ENCODE measurements at regions not wholly inside any gene's neighbourhood (a gene's known extent, or its start where the extent isn't known, plus 50 kb on each side); places are given as distances from the start of the nearest gene placed in this dataset.

DNA sequence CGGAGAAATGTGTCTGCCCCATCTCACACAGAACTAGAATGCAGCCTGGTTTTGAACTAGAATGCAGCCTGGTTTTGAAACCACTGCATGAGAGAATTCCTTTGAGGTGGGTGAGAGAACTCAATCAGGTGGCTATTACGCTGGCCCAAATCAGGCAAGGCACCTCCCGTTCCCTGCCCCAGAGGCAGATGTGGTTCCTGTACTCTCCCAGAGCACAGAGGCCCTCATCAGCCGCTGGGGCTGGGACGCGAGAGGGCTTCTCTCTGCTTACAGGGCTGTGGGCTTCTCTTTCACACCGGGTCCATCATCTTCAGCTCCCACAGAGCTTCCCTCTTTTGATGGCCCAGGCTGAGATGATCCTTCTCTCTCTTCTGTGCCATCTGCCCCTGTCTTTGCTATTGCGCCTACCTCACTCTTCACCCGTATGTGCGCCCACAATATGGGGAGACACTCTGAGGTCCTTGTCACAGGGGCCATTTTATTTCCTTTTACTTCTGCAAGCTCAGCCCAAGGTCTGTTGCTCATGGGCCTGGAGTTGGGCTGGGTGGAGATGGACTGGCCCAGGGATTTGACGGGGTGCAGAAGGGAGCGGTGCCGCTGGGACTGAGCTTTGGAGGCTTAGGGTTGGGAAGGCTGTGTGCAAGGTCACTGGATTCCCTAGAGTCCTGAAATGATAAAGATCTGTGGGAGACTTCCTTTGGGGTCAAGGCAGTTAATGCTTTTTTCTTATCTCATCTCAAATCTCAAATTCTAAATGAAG lies 84.4 kb upstream of the HS6ST1 start:
- DNase-seq = peak; percentile 15

- DNase-seq = peak; percentile 17
These were observed 85.4 kb upstream of the HS6ST1 start for GRCh38 chr2:128403814-128404708.

DNA sequence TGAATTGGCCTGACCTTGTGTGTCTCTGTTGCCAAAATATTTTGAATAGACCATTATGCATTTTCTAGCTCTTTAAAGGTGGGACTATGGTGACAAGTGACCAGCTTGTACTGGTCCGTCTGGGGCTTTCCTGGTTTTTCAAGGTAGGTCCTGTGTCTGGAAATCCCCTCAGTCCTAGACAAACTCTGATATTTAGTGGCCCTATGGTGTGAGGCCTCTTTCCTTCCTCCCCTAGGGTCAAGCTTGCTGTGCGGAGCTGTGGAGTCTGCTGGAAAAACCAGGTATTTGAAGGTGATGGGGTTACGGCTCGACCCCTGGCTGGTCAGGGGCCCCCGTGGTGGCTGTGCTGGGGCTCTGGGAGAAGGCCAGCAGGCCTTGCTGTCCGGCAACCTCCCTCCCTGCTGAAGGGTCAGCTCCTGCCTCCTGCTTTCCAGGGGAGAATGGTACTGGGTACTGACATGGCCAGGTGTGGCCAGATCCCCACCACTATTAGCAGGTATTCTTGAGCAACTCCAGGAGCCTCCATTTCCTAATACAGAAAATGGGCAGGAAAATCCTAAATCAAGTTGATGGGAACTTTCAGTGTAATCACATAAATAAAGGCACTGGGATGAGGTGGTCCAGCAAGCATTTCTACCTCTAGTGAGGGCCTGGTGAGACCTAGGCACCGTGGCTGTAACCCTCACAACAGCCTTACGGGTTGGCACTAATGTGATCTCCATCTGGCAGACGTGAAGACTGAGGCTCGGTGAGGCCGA lies 86.2 kb upstream of the HS6ST1 start:
- peak; percentile 13 for DNase-seq

DNA sequence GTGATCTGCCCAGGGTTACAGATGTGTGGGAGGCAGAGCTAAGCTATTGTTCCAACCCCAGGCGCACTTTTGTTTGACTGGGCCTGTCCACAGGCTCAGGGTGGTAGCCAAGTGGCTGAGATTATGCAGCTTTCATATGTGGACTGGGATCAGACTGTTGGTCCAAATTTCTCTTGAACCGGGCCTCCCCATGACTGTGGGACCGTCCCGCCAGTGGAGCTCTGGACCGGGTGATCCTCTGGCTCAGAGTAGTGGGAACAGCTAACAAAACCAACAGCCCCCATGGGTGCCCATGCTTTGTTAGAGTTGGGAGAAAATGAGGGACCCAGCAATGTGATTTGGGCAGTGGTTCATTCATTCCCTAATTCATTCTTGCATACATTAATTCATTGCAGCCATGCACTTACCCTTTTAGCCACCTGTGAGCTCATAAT lies 86.8 kb upstream of the HS6ST1 start:
- peak; percentile 10 for DNase-seq

- peak; percentile 29 for DNase-seq
These were observed 87.4 kb upstream of the HS6ST1 start for GRCh38 chr2:128405981-128406613.

DNA sequence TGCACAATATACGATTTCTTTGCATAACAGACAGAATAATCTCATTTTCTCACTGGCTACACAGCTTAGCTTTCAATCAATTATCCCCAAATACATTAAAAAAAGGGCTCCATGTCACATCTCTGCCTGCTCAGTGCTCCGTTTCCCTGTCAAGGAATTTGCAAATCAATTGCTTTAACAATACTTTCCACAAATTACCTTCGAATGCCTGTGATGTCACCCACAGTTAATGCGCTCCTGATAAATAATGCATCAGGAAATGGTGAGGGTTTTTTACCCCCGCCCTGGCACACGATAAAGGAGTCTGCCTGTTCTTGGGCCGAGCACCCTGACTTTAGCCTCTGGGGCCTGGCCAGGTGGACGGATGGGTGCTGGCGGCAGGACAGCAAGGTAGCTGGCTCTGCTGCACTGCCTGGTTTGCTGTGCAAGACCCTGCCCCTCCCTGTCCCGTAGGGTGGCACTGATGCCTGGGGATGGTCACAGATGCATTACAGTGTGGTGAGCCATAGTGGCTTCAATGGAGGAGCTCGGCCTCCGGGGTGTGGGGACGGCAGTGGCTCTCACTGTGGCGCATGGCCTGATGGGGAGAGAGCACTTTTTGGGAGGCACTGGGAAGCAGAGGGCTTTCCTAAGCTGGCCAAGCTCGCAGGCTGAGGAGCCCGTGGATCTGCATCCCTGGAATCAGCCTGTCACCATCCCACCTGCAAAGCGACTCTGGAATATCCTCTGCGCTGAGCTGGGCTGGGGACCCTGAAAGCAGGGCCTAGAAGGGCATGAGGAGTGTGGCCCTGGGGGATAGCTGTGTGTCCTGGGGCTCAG lies 88.3 kb upstream of the HS6ST1 start:
- peak; percentile 13 for DNase-seq

GRCh38 chr2:128408349-128409305 lies 90.0 kb upstream of the HS6ST1 start:
- DNase-seq = peak; percentile 58

- DNase-seq = no peak
These were observed 90.8 kb upstream of the HS6ST1 start for GRCh38 chr2:128409326-128410034.

GRCh38 chr2:128410035-128410757 lies 91.5 kb upstream of the HS6ST1 start:
- peak; percentile 10 for DNase-seq

- no peak for DNase-seq
These were observed 92.1 kb upstream of the HS6ST1 start for GRCh38 chr2:128410758-128411215.

GRCh38 chr2:128411431-128411830 lies 92.8 kb upstream of the HS6ST1 start:
- DNase-seq = peak; percentile 4

- DNase-seq = peak; percentile 20
These were observed 93.7 kb upstream of the HS6ST1 start for GRCh38 chr2:128412181-128412871.

GRCh38 chr2:128413014-128413717 lies 94.5 kb upstream of the HS6ST1 start:
- no peak for DNase-seq

GRCh38 chr2:128413718-128414341 lies 95.2 kb upstream of the HS6ST1 start:
- peak; percentile 19 for DNase-seq

- DNase-seq = peak; percentile 1
These were observed 95.7 kb upstream of the HS6ST1 start for GRCh38 chr2:128414351-128414750.

GRCh38 chr2:128414946-128415778 lies 96.5 kb upstream of the HS6ST1 start:
- no peak for DNase-seq

Data from left hindlimb (tissue), 1 donor.